ENCODE measurements at regions not wholly inside any gene's neighbourhood (a gene's known extent, or its start where the extent isn't known, plus 50 kb on each side); places are given as distances from the start of the nearest gene placed in this dataset.
"Not testable (repeated sequence)": the region's sequence is repeated elsewhere in the genome, so short reads cannot be mapped to it uniquely, and the experiment has no call there.

- DNase-seq (ENCODE audit: low spot score): no peak
These were observed 80.8 kb upstream of the PAX2 start for GRCh38 chr10:100664316-100665149.

DNA sequence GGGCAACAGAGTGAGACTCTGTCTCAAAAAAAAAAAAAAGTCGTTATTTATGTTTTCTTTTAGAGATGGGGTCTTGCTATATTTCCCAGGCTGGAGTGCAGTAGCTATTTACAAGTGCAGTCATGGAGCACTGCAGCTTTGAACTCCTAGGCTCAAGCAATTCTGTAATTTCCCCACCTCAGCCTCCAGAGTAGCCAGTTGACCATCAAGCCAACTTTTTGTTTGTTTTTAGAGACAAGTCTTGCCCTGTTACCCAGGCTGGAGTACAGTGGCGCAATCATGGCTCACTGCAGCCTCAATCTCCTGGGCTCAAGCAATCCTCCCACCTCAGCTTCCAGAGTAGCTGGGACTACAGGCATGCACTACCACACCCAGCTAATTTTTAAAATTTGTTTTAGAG, 78.7 kb upstream of the PAX2 start:
- not testable (repeated sequence) for DNase-seq (ENCODE audit: low spot score)

DNA sequence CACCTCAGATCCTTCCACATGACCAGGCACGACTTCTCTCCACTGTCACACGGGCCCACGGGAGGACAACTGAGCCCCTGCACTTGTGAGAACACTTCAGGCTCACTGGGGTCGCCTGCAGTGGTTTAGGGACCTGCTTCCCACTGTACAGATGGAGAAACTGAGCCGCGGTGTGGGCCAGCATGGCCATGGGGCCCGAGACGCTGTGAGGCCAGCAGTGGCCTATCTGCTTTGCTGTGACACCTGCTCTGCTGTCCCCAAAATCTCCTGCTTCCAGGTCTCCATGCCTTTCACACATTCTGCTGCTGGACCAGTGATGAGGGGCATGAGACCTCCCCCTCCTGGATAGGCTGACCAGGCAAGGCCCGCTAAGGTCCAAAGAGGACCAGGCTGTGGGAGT, 75.8 kb upstream of the PAX2 start:
- DNase-seq (ENCODE audit: low spot score): no peak

GRCh38 chr10:100670368-100670767, 75.0 kb upstream of the PAX2 start:
- DNase-seq (ENCODE audit: low spot score): no peak

DNA sequence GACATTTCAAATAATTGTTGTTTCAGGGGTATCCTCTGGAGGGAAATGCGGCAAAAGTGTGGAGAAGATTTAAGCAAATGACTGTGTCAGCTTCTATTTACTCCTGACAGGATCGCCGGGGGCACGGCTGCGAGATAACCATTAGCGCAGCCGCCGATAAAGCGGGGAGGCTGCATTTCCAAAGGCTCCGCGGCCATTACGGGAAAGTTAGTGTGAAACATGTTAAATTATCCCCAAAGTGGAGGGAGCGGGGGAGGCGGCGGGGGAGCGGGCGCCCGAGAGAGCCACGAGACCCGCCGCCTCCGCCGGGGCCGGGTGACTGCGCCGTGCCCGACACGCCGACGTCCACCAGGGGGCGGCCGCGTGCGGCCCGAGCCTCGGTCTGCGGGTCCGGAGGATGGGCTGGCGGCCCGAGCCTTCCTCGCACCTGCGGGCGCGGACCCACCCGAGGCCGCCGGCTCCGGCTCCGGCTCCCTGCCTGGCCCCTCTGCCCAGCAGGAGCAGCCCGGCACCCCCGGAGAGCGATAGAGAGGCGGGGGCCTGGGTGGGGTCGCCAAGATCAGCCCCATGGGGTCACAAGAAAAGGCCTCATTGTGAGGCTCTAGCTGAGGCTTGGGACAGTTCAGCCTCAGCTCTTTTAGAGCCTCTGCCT, 74.4 kb upstream of the PAX2 start:
- DNase-seq (ENCODE audit: low spot score): no peak

DNA sequence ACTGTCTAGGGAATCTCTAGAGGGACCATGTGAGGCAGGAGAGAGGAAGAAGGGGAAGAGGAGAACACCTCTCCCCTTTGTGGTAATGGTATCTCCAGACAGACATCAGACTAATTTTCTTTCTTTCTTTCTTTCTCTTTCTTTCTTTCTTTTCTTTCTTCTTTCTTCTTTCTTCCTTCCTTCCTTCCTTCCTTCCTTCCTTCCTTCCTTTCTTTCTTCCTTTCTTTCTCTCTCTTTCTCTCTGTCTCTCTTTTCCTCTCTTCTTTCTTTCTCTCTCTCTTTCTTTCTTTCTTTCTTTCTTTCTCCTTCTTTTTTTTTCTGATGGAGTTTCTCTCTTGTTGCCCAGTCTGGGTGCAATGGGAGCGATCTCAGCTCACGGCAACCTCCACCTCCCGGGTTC, 73.2 kb upstream of the PAX2 start:
- DNase-seq (ENCODE audit: low spot score): no peak

- no peak for DNase-seq (ENCODE audit: low spot score)
These were observed 68.0 kb upstream of the PAX2 start for GRCh38 chr10:100677290-100677945.

- no peak for DNase-seq (ENCODE audit: low spot score)
These were observed 66.1 kb upstream of the PAX2 start for GRCh38 chr10:100679327-100679726.

DNA sequence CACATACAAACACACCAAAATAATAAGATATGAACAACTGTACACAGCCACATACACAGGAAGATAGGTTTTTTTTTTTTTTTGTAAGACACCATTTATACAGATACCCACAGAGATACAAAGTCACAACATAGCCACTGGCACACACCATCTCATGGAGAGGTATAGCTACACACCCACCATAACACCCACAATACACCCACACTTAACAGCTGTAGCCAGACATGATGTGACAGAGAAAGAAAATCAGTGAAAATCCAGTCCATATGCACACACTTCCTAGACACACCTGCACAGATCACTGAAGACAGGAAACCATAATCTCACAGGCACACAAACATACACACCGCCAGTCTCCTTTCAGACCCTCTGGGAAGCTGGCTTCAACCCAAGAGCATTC, 62.4 kb upstream of the PAX2 start:
- DNase-seq (ENCODE audit: low spot score): no peak

- DNase-seq (ENCODE audit: low spot score): no peak
These were observed 61.7 kb upstream of the PAX2 start for GRCh38 chr10:100683545-100684300.

GRCh38 chr10:100684688-100685235, 60.6 kb upstream of the PAX2 start:
- DNase-seq (ENCODE audit: low spot score): no peak

GRCh38 chr10:100685331-100685730, 60.1 kb upstream of the PAX2 start:
- DNase-seq (ENCODE audit: low spot score): no peak

- DNase-seq (ENCODE audit: low spot score): no peak
These were observed 58.0 kb upstream of the PAX2 start for GRCh38 chr10:100687143-100688003.

DNA sequence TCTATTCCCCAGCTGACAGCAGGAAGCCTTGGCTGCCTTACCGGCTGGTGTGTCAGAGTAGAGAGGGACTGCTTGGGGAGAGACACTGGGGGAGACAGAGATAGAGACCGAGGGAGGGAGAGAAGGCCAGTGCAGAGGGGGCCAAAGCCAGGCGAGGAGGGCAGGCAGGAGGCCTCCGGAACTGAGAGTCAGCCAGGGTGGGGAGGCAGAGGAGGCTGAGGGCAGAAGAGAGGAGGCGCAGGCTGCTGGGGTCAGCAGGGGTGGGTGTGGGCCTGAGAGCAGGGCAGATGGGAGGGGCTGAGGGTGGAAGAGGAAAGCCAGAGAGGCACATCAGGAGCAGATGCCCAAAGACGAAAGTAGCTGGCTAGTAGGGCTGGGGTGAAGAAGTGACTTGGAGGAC, 57.2 kb upstream of the PAX2 start:
- DNase-seq (ENCODE audit: low spot score): no peak

DNA sequence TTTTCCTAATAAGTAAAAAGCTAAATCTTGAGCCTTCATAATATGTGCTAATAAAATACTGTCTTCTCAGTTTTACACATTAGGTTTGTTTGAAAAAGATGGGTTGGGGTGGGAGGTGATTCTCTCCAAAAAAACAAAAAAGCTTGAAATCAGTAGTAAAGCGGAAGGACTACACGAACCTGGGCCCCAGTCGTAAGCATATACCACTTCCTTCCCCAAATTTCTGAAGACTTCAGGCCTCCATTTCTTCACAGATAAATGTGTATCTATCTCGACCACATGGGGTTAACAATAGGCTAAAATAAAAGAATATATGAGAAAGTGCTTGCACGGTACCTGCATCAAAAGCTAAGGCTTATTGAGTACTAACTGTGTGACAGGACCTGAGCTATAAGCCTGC, 51.6 kb upstream of the PAX2 start:
- no peak for DNase-seq (ENCODE audit: low spot score)

All from putamen (tissue), 1 donor.